ENCODE measurements at regions not wholly inside any gene's neighbourhood (a gene's known extent, or its start where the extent isn't known, plus 50 kb on each side); places are given as distances from the start of the nearest gene placed in this dataset.

DNA sequence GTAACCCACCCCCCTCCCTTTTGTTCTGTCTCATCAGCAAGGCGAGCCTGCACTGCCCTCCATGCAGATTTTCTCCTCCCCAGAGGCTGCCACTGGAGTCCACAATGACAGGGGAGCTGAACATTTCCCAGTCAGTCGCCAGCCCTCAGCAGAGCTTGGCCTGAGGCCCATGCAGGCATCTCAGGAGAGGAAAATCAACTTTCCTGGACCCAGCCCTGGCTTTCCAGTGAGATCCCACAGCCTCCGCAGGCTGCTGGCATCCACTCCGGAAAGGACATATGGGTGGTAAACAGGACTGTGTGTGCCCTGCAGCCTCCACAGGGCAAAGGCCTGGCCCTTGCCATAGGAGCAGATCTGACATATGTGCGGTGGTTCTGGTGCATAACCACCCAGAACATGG, 253.8 kb downstream of the TNS1 start:
- H3K4me3 Mint-ChIP-seq = no peak overlapping the region
- peaks cover 8 to 9% of the 10 kb centered on the region in 2 donors for H3K36me3 Mint-ChIP-seq
- no peak for DNase-seq
- no peak overlapping the region for H3K27ac Mint-ChIP-seq
- H3K27me3 Mint-ChIP-seq = peaks cover 6 to 27% (median 18%) of the 10 kb centered on the region in 3 donors
- peaks cover 0 to 12% (median 2%) of the 10 kb centered on the region in 3 donors for H3K4me1 Mint-ChIP-seq
- peaks cover 0 to 8% (median 1%) of the 10 kb centered on the region in 7 donors for H3K9me3 Mint-ChIP-seq
- ATAC-seq (ENCODE audit: low read depth in 2 of 2) = no peak

DNA sequence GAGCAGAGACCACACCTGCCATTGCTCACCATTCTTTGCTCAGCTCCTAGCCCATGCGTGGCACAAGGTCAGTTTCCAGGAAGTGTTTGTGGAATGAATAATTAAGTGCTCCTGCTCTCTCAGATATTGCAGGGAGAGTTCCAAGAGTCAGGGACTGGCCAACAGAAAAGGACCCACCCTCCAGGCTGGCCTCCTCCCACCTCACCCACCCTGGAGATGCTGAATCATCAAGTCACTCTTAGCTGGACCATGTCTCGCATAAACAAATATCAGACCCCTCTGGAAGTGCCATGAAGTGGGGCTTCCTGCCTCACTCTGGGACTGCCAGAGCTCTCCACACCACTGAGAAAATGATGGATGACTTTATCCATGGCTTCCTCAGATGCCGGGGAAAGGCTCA, 256.0 kb downstream of the TNS1 start:
- peaks cover 0 to 9% (median 1%) of the 10 kb centered on the region in 7 donors for H3K9me3 Mint-ChIP-seq
- no peak overlapping the region for H3K27ac Mint-ChIP-seq
- peaks cover under 1 to 27% (median 15%) of the 10 kb centered on the region in 3 donors for H3K27me3 Mint-ChIP-seq
- DNase-seq = no peak
- no peak for ATAC-seq (ENCODE audit: low read depth in 2 of 2)
- peaks cover 10 to 18% (median 14%) of the 10 kb centered on the region in 3 donors for H3K4me1 Mint-ChIP-seq
- H3K4me3 Mint-ChIP-seq = no peak overlapping the region
- peaks cover 10 to 13% of the 10 kb centered on the region in 2 donors for H3K36me3 Mint-ChIP-seq

DNA sequence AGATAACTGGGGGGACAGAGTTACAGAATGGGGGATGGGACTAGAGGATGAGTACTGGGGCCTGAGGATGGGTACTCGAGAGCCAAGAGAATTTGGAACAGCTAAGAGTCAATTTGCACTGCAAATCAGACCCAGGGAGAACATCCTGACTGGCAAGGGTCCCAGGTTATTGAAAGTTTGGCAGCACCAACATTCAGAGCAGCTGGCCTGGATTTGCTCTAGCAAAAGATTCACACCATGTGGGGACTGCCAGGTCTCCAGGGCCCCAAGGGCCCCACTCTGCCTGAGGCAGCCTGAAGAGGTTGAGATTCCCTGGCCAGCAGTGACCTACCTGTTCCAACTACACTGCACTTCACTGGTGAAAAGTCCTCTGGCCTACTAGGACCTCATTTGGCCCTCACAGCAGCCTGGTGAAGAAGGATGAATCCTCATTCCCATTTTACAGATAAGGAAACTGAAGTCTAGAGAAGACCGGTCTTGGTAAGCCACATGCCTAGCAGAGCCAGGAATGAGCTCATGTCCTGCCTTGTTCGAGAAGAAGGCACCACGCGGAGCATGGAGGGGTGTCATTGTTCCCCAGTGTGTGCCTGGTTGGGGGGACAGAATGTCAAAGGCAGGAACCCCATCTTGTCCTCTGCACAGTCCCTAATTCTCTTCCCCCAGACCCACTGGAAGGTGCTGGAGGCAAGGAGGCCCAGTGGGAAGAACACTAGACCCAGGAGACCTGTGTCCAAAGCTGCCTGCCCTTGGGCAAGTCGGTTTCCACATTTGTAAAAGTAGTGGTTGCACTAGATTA, 258.6 kb downstream of the TNS1 start:
- Mint-ChIP-seq H3K27ac (no peak overlapping the region), H3K4me1 (peaks cover 10 to 14% (median 11%) of the 10 kb centered on the region in 3 donors)
- no peak for ATAC-seq (ENCODE audit: low read depth in 2 of 2)

GRCh38 chr2:217743407-217743806, 259.4 kb downstream of the TNS1 start:
- H3K36me3 Mint-ChIP-seq = peaks cover 8 to 13% of the 10 kb centered on the region in 2 donors
- H3K27me3 Mint-ChIP-seq = peaks cover 0 to 16% (median 6%) of the 10 kb centered on the region in 3 donors
- peaks cover 10 to 12% (median 11%) of the 10 kb centered on the region in 3 donors for H3K4me1 Mint-ChIP-seq
- ATAC-seq (ENCODE audit: low read depth in 2 of 2) = no peak
- H3K27ac Mint-ChIP-seq = no peak overlapping the region
- H3K4me3 Mint-ChIP-seq = no peak overlapping the region
- H3K9me3 Mint-ChIP-seq = peaks cover 0 to 9% (median 1%) of the 10 kb centered on the region in 7 donors
- no peak for DNase-seq

More for the DNA sequence above, 258.6 kb downstream of the TNS1 start:
- H3K9me3 Mint-ChIP-seq = peaks cover 0 to 9% (median 1%) of the 10 kb centered on the region in 7 donors
- H3K27me3 Mint-ChIP-seq = peaks cover 0 to 16% (median 6%) of the 10 kb centered on the region in 3 donors
- H3K4me3 Mint-ChIP-seq = no peak overlapping the region
- no peak for DNase-seq
- H3K36me3 Mint-ChIP-seq = peaks cover 8 to 13% of the 10 kb centered on the region in 2 donors

GRCh38 chr2:217742841-217743240, 260.0 kb downstream of the TNS1 start:
- ATAC-seq (ENCODE audit: low read depth in 2 of 2) (no peak), DNase-seq (no peak)
- Mint-ChIP-seq H3K27me3 (peaks cover 0 to 16% (median 6%) of the 10 kb centered on the region in 3 donors), H3K27ac (peak overlapping the region in 1 of 6 donors; percentile 30), H3K36me3 (peaks cover 8 to 13% of the 10 kb centered on the region in 2 donors), H3K4me3 (no peak overlapping the region), H3K9me3 (peaks cover 0 to 9% (median 1%) of the 10 kb centered on the region in 7 donors), H3K4me1 (peaks cover 10 to 14% (median 11%) of the 10 kb centered on the region in 3 donors)

- ATAC-seq (ENCODE audit: low read depth in 2 of 2) (no peak), DNase-seq (no peak)
- Mint-ChIP-seq H3K36me3 (peaks cover 8 to 10% of the 10 kb centered on the region in 2 donors), H3K9me3 (peaks cover 0 to 9% (median 0%) of the 10 kb centered on the region in 7 donors), H3K27ac (peak overlapping the region in 1 of 6 donors; percentile 5), H3K4me1 (peaks cover 10 to 16% (median 11%) of the 10 kb centered on the region in 3 donors), H3K27me3 (peaks cover 0 to 11% (median 6%) of the 10 kb centered on the region in 3 donors), H3K4me3 (no peak overlapping the region)
These were observed 260.5 kb downstream of the TNS1 start for GRCh38 chr2:217742276-217742675.

GRCh38 chr2:217741381-217741955, 261.3 kb downstream of the TNS1 start:
- H3K27ac Mint-ChIP-seq = no peak overlapping the region
- DNase-seq (no peak), ATAC-seq (ENCODE audit: low read depth in 2 of 2) (no peak)
- peaks cover 6 to 8% of the 10 kb centered on the region in 2 donors for H3K36me3 Mint-ChIP-seq
- peaks cover 11 to 19% (median 14%) of the 10 kb centered on the region in 3 donors for H3K4me1 Mint-ChIP-seq
- peaks cover 0 to 8% (median 6%) of the 10 kb centered on the region in 3 donors for H3K27me3 Mint-ChIP-seq
- peaks cover 0 to 7% (median 0%) of the 10 kb centered on the region in 7 donors for H3K9me3 Mint-ChIP-seq
- H3K4me3 Mint-ChIP-seq = no peak overlapping the region

DNA sequence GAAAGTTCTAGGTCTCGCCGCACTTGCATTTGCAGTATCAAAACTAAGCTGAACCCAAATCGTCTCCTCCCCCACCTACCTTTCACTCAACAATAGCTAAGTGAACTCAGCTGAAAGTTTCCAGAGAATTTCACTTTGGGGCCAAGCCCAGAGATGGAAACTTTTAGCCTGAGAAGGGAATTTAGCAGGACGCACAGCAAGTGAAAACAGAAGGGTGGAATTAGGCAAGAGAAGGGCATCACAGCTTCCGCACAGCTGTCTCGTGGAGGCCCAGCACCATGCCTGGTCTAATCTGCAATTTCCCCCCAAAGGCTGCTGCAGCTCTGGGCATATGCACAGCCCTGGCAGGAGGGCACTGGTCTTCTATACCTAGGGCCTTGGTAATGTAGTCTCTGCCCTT, 262.0 kb downstream of the TNS1 start:
- ATAC-seq (ENCODE audit: low read depth in 2 of 2) (no peak), DNase-seq (no peak)
- peaks cover 0 to 9% (median 7%) of the 10 kb centered on the region in 3 donors for H3K27me3 Mint-ChIP-seq
- H3K9me3 Mint-ChIP-seq = peaks cover 0 to 5% (median 0%) of the 10 kb centered on the region in 7 donors
- peaks cover 11 to 23% (median 14%) of the 10 kb centered on the region in 3 donors for H3K4me1 Mint-ChIP-seq
- H3K36me3 Mint-ChIP-seq = peaks cover 4 to 8% of the 10 kb centered on the region in 2 donors
- no peak overlapping the region for H3K4me3 Mint-ChIP-seq
- H3K27ac Mint-ChIP-seq = no peak overlapping the region

DNA sequence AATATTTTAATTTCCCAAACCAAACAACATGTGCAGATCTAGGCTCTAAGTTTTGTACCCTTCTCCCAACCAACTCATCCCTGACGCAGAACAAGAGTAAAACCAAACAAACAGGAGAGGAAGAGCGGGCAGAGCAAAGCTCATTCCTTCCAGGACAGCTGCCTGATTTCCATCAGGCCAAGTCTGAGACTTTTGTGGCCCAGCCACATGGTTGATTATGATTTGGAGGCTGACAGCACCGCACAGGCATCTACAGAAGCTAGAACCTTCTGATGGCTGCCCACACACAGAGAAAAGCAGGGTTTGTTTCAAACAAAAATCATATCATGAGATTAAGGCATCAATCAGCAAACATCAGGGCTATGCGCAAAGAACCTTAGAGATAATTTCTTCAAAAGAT, 262.6 kb downstream of the TNS1 start:
- Mint-ChIP-seq H3K4me1 (peaks cover 11 to 27% (median 18%) of the 10 kb centered on the region in 3 donors), H3K27ac (no peak overlapping the region), H3K9me3 (peaks cover 0 to 5% (median 0%) of the 10 kb centered on the region in 7 donors), H3K4me3 (no peak overlapping the region), H3K36me3 (peaks cover 4 to 14% of the 10 kb centered on the region in 2 donors), H3K27me3 (peaks cover 4 to 14% (median 12%) of the 10 kb centered on the region in 3 donors)
- ATAC-seq (ENCODE audit: low read depth in 2 of 2) (no peak), DNase-seq (no peak)

DNA sequence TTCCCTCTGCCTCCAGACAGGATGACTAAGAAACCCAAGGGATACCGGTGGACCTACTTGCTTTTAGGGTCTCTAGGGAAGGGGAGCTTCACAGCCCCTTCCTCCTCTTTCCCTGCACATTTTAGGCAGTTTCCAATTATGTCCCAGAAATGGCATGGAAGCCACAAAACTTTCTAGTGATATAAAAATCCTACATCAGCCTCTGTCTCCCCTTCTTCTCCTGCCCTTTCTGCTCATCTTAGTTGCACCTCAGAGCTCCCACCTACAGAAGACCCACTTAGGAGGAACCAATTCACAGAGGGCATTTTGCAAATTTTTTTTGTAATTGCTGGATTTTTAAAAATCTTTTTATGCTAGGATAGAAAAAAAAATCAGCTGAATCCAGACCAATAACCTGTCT, 263.1 kb downstream of the TNS1 start:
- Mint-ChIP-seq H3K27ac (no peak overlapping the region), H3K27me3 (peaks cover 6 to 17% (median 14%) of the 10 kb centered on the region in 3 donors), H3K4me1 (peaks cover 11 to 29% (median 20%) of the 10 kb centered on the region in 3 donors), H3K36me3 (peaks cover 4 to 15% of the 10 kb centered on the region in 2 donors), H3K4me3 (no peak overlapping the region), H3K9me3 (peaks cover 0 to 5% (median 0%) of the 10 kb centered on the region in 7 donors)
- DNase-seq (no peak), ATAC-seq (ENCODE audit: low read depth in 2 of 2) (no peak)

GRCh38 chr2:217738061-217738460, 264.7 kb downstream of the TNS1 start:
- no peak for DNase-seq
- Mint-ChIP-seq H3K4me1 (peaks cover 4 to 25% (median 14%) of the 10 kb centered on the region in 3 donors), H3K36me3 (peaks cover 12 to 22% of the 10 kb centered on the region in 2 donors), H3K4me3 (no peak overlapping the region), H3K9me3 (no peaks in the 10 kb centered on the region), H3K27me3 (peaks cover 16 to 33% (median 23%) of the 10 kb centered on the region in 3 donors), H3K27ac (no peak overlapping the region)
- ATAC-seq (ENCODE audit: low read depth in 2 of 2) = no peak

- H3K4me3 Mint-ChIP-seq = peak overlapping the region in 1 of 8 donors; percentile 44
- peaks cover 0 to 17% (median 10%) of the 10 kb centered on the region in 3 donors for H3K4me1 Mint-ChIP-seq
- H3K27me3 Mint-ChIP-seq = peaks cover 16 to 31% (median 30%) of the 10 kb centered on the region in 3 donors
- no peak overlapping the region for H3K27ac Mint-ChIP-seq
- H3K9me3 Mint-ChIP-seq = no peaks in the 10 kb centered on the region
- DNase-seq (no peak), ATAC-seq (ENCODE audit: low read depth in 2 of 2) (no peak)
- peaks cover 11 to 15% of the 10 kb centered on the region in 2 donors for H3K36me3 Mint-ChIP-seq
These were observed 265.8 kb downstream of the TNS1 start for GRCh38 chr2:217736776-217737550.

GRCh38 chr2:217735899-217736298, 266.9 kb downstream of the TNS1 start:
- no peak overlapping the region for H3K4me3 Mint-ChIP-seq
- peaks cover 21 to 39% (median 38%) of the 10 kb centered on the region in 3 donors for H3K27me3 Mint-ChIP-seq
- no peak overlapping the region for H3K27ac Mint-ChIP-seq
- ATAC-seq (ENCODE audit: low read depth in 2 of 2) (no peak), DNase-seq (no peak)
- peaks cover 11 to 15% of the 10 kb centered on the region in 2 donors for H3K36me3 Mint-ChIP-seq
- no peaks in the 10 kb centered on the region for H3K9me3 Mint-ChIP-seq
- peaks cover 0 to 17% (median 10%) of the 10 kb centered on the region in 3 donors for H3K4me1 Mint-ChIP-seq
